Fibroblast of upper back skin (primary cell): ENCODE measurements at regions not wholly inside any gene's neighbourhood (a gene's known extent, or its start where the extent isn't known, plus 50 kb on each side); places are given as distances from the start of the nearest gene placed in this dataset.
"Not testable (repeated sequence)": the region's sequence is repeated elsewhere in the genome, so short reads cannot be mapped to it uniquely, and the experiment has no call there.

Source experiments
- DNase-seq: peaks from one replicate; pipeline ENCODE4 v3.0.0-alpha.2; 2013

DNA sequence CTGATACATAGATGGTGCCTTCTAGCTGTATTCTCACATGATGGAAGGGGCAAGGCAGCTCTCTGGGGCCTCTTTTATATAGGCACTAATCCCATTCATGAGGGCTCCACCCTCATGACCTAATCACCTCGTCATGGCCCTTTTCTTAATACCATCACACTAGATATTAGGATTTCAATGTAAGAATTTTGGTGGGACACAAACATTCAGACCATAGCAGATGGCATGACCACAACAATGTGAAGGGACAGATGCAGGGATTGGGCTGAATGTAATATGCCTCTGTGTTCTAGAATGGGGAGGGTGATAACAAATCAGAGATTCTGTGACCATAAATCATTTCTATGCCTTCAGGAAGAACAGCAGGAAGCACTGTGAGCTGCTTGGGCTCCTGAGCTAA is 145.8 kb downstream of the LCA5 start:
- DNase-seq: no peak

GRCh38 chr6:79385893-79386292 is 151.3 kb downstream of the LCA5 start:
- no peak for DNase-seq

GRCh38 chr6:79385333-79385732 is 150.9 kb upstream of the HMGN3 start:
- DNase-seq: no peak

- no peak for DNase-seq
Measured at GRCh38 chr6:79384845-79385244, 150.4 kb upstream of the HMGN3 start.

DNA sequence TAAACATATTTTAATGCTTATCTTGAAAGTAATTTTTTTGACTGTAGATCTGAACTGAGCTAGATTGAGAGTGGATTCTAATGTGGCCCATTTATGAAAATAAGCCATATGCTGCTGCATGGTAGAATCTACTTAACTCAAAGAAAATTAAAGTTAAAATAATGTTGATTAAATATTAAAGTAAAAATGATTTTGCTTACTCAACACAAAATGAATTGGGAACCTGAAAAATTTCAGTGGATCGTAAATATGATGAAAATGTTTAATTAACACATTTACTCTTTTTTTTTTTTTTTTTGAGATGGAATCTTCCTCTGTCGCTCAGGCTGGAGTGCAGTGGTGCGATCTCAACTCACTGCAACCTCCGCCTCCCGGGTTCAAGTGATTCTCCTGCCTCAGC is 144.5 kb upstream of the HMGN3 start:
- no peak for DNase-seq

DNA sequence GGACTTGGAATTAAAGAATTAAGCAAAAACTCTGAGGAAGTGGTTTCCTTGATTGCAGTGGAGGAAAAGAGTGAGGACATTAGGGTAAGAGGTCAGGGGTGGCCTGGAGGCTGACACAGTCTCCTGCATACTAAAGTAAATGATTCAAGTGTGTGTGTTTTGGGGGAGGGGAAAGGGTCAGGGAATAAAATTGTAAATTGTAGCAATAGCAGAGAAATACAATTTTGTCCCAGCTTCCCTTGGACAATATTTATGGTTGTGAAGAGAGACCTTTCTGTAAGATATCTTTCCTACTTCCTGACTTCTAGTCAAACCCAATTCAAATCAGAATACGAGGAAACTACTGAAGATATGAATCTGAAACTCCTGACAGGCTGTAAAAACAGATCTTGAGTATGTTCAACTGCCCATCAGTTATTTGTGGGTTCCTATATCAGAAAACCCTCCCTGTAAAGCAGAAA is 143.4 kb upstream of the HMGN3 start:
- DNase-seq: no peak

DNA sequence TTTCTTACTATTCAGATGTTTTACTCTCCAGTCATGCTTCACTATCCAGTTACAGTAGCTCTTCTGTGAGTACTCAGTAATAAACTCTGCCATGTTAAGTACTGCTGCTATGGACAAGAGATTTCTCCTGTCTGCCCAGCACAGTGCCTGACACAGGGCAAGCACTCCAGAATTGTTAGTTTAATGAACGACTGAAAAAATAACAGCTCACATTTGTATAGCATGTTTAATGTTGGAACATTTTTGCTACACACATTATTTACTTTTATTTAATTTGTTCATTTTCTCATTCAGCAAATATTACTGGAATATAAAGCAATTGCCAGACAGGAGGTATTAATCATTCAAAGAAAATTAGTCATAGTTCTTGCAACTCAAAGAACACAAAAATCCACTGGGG is 142.6 kb upstream of the HMGN3 start:
- no peak for DNase-seq

GRCh38 chr6:79375635-79376337 is 141.3 kb upstream of the HMGN3 start:
- DNase-seq: no peak

DNA sequence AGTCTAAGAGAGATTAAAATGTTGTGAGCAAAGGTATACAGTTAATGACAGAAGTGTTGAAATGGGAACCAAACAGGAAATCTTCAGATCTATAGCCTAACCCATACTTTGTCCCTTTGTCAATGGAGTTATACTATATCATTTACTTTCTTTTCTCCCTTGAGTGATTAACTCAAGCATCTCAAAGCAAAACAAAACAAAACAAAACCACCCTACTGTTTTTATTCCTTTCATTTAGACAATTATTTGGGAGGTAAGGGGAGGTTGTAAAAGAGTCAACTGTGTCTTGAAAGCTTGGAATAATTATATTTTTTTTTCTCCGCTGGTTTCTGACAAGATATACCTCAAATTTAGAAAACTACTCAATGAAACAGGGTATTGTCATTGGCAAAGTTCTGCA is 139.8 kb upstream of the HMGN3 start:
- DNase-seq: no peak

- DNase-seq: no peak
Measured at GRCh38 chr6:79373880-79374279, 139.4 kb upstream of the HMGN3 start.

- DNase-seq: no peak
Measured at GRCh38 chr6:79373246-79373645, 138.8 kb upstream of the HMGN3 start.

GRCh38 chr6:79372757-79373156 is 138.3 kb upstream of the HMGN3 start:
- no peak for DNase-seq

GRCh38 chr6:79369026-79369425 is 134.5 kb upstream of the HMGN3 start:
- no peak for DNase-seq

- not testable (repeated sequence) for DNase-seq
Measured at GRCh38 chr6:79363441-79363840, 129.0 kb upstream of the HMGN3 start.

DNA sequence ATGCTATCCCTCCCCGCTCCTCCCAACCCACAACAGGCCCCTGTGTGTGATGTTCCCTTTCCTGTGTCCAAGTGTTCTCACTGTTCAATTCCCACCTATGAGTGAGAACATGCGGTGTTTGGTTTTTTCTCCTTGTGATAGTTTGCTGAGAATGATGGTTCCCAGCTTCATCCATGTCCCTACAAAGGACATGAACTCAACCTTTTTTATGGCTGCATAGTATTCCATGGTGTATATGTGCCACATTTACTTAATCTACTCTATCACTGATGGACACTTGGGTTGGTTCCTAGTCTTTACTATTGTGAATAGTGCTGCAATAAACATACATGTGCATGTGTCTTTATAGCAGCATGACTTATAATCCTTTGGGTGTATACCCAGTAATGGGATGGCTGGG is 126.6 kb upstream of the HMGN3 start:
- DNase-seq: not testable (repeated sequence)

- no peak for DNase-seq
Measured at GRCh38 chr6:79353226-79353625, 118.7 kb upstream of the HMGN3 start.

DNA sequence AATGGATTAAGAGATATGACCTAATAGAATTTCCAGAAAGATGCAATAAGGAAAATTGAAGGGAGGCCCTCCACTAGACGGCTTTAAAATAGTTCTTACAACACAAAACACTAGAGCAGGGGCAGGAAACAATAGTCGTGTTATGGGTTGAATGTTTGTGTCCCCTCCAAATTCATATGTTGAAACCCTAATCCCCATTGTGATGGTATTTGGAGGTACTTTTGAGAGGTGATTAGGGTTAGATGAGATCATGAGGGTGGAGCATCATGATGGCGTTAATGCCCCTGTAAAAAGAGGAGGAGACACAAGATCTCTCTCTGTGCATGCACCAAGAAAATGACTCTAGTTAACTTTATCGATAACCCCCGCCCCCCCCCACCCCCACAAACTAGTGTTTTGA is 104.0 kb upstream of the HMGN3 start:
- DNase-seq: no peak

- DNase-seq: no peak
Measured at GRCh38 chr6:79335133-79335674, 100.7 kb upstream of the HMGN3 start.

DNA sequence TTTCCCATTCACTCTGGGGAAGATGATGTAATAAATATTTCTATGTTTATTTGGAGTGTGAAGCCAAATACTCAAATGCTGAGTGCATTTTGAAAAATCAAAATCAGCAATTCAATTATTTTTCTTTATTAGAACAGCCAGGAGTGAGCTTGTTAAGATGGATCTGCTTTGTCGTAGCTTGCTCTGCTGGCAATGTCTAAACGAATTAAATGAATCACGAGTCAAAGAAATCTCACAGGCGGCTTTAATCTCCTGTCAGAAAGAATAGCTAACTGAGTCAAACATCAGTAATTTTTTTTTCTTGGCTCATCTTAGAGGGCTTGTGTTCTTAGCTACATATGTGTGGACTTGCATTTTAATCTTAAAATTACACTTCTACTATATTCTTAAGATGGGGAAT is 100.2 kb upstream of the HMGN3 start:
- no peak for DNase-seq

DNA sequence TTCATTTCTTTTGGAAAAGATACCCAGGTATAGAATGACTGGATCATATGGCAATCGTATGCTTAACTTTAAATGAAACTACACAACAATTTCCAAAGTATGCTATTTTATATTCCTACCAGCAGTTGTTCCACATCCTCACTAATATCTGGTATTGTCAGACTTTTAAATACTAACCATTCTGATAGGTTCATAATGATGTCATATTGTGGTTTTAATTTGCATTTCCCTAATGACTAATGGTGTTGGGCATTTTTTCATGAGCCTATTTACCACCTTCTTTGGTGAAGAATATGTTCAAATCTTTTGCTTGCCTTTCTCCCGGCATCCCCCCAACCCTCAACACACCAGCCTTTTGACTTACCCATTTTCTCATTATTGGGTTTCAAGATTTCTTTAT is 96.2 kb upstream of the HMGN3 start:
- DNase-seq: no peak

DNA sequence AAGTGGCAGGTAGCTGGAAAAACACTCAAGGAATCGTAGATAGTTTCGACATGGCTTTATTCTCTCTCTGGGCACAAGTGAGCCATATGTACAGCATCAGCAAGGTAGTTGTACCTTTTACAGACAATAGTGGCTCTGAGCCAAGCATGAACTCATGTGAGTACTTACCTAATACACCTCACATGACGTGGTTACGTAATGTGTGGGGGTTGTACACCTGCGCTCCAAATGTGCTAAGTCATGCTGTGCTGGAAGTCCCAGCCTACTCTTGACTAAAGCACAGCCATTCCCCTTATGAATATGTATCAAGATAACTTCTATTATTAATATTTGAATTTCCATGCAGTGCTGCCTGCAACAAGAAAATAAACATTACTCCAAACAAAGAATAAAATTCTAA is 78.8 kb upstream of the HMGN3 start:
- DNase-seq: no peak

DNA sequence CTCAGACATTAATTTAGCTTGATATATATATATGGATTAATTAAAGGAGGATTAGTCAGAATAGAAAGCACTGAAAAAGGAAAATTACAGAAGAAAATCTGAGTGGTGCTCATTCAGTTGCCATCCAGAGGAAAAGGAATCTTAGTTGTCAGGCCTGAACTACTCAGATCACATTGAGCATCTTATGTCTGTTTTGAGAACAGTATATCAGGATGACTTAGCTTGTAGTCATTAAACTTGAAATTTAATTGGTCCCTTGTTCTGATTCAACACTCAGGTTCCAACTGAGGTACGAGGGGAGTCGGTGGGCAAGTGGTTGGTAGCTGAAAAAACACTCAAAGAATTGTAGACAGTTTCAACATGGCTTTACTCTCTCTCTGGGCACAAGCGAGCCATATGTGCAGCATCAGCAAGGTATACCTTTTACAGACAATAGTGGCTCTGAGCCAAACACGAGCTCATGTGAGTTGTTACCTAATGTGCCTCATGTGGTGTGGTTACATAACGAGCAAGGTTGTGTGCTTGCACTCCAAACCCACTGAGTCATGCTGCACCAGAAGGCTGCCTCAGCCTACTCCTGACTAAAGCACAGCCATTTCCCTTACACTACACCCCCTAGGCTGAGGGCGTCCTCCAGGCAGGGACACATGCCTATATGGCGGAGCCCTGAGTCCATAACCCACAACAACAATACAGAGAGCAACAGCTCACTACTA is 73.0 kb upstream of the HMGN3 start:
- no peak for DNase-seq

GRCh38 chr6:79305020-79305419 is 70.5 kb upstream of the HMGN3 start:
- no peak for DNase-seq

- DNase-seq: no peak
Measured at GRCh38 chr6:79302341-79302740, 67.9 kb upstream of the HMGN3 start.
